Peyer's patch (tissue), 4 donors: ENCODE measurements at regions not wholly inside any gene's neighbourhood (a gene's known extent, or its start where the extent isn't known, plus 50 kb on each side); places are given as distances from the start of the nearest gene placed in this dataset.

Experiments used
- POLR2A ChIP-seq, 2 donors: fragments of 450-650 bp; IDR thresholded peaks; one replicate each; pipeline ENCODE4 v1.5.1; 2017; ENCODE audit warnings: antibody characterized with exemption in 2 of 2, mild to moderate bottlenecking in 2 of 2, moderate library complexity in 2 of 2
- TF ChIP-seq, protein P1 (sequence below), 6 experiments: fragments of 450-650 bp in 4 of 6; fragments of 200-600 bp in 2 of 6; sonication (generic) in 1 of 6; IDR thresholded peaks; one replicate each; pipeline ENCODE4 v1.5.1; 2017 to 2019; ENCODE audit warnings: antibody characterized with exemption in 6 of 6, mild to moderate bottlenecking in 3 of 6, moderate library complexity in 1 of 6

- no peak for TF ChIP-seq POLR2A (IDR thresholded peaks at IDR 0.05)
- TF ChIP-seq, protein P1, sequence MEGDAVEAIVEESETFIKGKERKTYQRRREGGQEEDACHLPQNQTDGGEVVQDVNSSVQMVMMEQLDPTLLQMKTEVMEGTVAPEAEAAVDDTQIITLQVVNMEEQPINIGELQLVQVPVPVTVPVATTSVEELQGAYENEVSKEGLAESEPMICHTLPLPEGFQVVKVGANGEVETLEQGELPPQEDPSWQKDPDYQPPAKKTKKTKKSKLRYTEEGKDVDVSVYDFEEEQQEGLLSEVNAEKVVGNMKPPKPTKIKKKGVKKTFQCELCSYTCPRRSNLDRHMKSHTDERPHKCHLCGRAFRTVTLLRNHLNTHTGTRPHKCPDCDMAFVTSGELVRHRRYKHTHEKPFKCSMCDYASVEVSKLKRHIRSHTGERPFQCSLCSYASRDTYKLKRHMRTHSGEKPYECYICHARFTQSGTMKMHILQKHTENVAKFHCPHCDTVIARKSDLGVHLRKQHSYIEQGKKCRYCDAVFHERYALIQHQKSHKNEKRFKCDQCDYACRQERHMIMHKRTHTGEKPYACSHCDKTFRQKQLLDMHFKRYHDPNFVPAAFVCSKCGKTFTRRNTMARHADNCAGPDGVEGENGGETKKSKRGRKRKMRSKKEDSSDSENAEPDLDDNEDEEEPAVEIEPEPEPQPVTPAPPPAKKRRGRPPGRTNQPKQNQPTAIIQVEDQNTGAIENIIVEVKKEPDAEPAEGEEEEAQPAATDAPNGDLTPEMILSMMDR (IDR thresholded peaks at IDR 0.05): no peak
These were observed 589.1 kb upstream of the MGMT start for GRCh38 chr10:128877936-128878335.
